CD14-positive monocyte (primary cell): ENCODE measurements at regions not wholly inside any gene's neighbourhood (a gene's known extent, or its start where the extent isn't known, plus 50 kb on each side); places are given as distances from the start of the nearest gene placed in this dataset.
"Not testable (repeated sequence)": the region's sequence is repeated elsewhere in the genome, so short reads cannot be mapped to it uniquely, and the experiment has no call there.

Experiments used
- DNase-seq, 3 donors: peaks; one replicate each; pipeline ENCODE4 v3.0.0-alpha.2; 2011 to 2022
- H2AFZ ChIP-seq: 2 replicates; pipeline ENCODE4 v1.6.0; 2012; ENCODE audit warnings: mild to moderate bottlenecking, low read depth, low read length, inconsistent platforms; ENCODE audit not compliant: insufficient read depth, poor library complexity, severe bottlenecking
- H3K27ac ChIP-seq, 2 donors: 1 replicate in 1 of 2; 2 replicates in 1 of 2; pipeline ENCODE4 v1.5.1; 2012 to 2013; ENCODE audit warnings: low read length in 2 of 2, control low read depth in 1 of 2, inconsistent platforms in 1 of 2, low read depth in 1 of 2, mild to moderate bottlenecking in 1 of 2
- H3K27me3 ChIP-seq, 2 donors: one replicate each; pipeline versions ENCODE4 v1.6.0 to v1.6.1; 2011 to 2013; ENCODE audit warnings: low read length in 2 of 2; ENCODE audit not compliant: control insufficient read depth in 2 of 2, insufficient read depth in 2 of 2
- H3K36me3 ChIP-seq, 2 donors: replicated peaks in 1 of 2; 1 replicate in 1 of 2; 2 replicates in 1 of 2; pipeline versions ENCODE4 v1.5.1 to v1.6.1; 2012 to 2013; ENCODE audit warnings: low read length in 2 of 2, control low read depth in 1 of 2, inconsistent platforms in 1 of 2, mild to moderate bottlenecking in 1 of 2; ENCODE audit not compliant: insufficient read depth in 2 of 2, control insufficient read depth in 1 of 2
- H3K4me1 ChIP-seq, 2 donors: 1 replicate in 1 of 2; 2 replicates in 1 of 2; pipeline versions ENCODE4 v1.5.1 to v1.6.1; 2012 to 2013; ENCODE audit warnings: low read length in 2 of 2, control low read depth in 1 of 2, inconsistent platforms in 1 of 2, mild to moderate bottlenecking in 1 of 2, moderate library complexity in 1 of 2; ENCODE audit not compliant: insufficient read depth in 2 of 2, control insufficient read depth in 1 of 2
- H3K4me2 ChIP-seq: replicated peaks from 2 replicates; pipeline ENCODE3; 2012; ENCODE audit warnings: low read length, moderate library complexity, mild to moderate bottlenecking; ENCODE audit not compliant: poor library complexity, severe bottlenecking; ENCODE audit errors: extremely low read depth
- H3K4me3 ChIP-seq, 3 experiments: fragments of 200-600 bp in 1 of 3; sonication (generic) in 1 of 3; replicated peaks in 1 of 3; 1 replicate in 2 of 3; 2 replicates in 1 of 3; pipeline ENCODE4 v1.5.1; 2011 to 2013; ENCODE audit warnings: low read length in 3 of 3, mild to moderate bottlenecking in 3 of 3, control low read depth in 2 of 3, low read depth in 2 of 3, inconsistent platforms in 1 of 3, moderate library complexity in 1 of 3
- H3K79me2 ChIP-seq: 2 replicates; pipeline ENCODE4 v1.6.0; 2012; ENCODE audit warnings: mild to moderate bottlenecking, control low read depth, inconsistent platforms, low read length, moderate library complexity; ENCODE audit not compliant: insufficient read depth
- H3K9ac ChIP-seq: 2 replicates; pipeline ENCODE4 v1.6.0; 2017; ENCODE audit warnings: low read length, mild to moderate bottlenecking; ENCODE audit not compliant: insufficient read depth, poor library complexity, severe bottlenecking
- H3K9me3 ChIP-seq, 2 donors: replicated peaks in 1 of 2; 1 replicate in 1 of 2; 2 replicates in 1 of 2; pipeline versions ENCODE4 v1.5.1 to v1.6.1; 2012 to 2013; ENCODE audit warnings: low read length in 2 of 2, control low read depth in 1 of 2; ENCODE audit not compliant: control insufficient read depth in 1 of 2, insufficient read depth in 1 of 2
- H4K20me1 ChIP-seq: 2 replicates; pipeline ENCODE4 v1.6.0; 2012; ENCODE audit warnings: mild to moderate bottlenecking, low read length, control low read depth, moderate library complexity; ENCODE audit not compliant: insufficient read depth
- H3K27ac Mint-ChIP-seq, 7 donors: one replicate each; pipeline ENCODE4 v1.8.0; 2020; ENCODE audit warnings: mild to moderate bottlenecking in 7 of 7, mixed read lengths in 7 of 7, moderate library complexity in 6 of 7, inconsistent platforms in 2 of 7
- H3K27me3 Mint-ChIP-seq, 3 donors: one replicate each; pipeline ENCODE4 v1.8.0; 2021 to 2022; ENCODE audit warnings: low read depth in 3 of 3, mild to moderate bottlenecking in 3 of 3, mixed read lengths in 3 of 3, moderate library complexity in 3 of 3, inconsistent platforms in 1 of 3
- H3K36me3 Mint-ChIP-seq, 2 donors: one replicate each; pipeline ENCODE4 v1.8.0; 2020; ENCODE audit warnings: mixed read lengths in 2 of 2, inconsistent platforms in 1 of 2, mild to moderate bottlenecking in 1 of 2
- H3K4me1 Mint-ChIP-seq: one replicate; pipeline ENCODE4 v1.8.0; 2020; ENCODE audit warnings: mild to moderate bottlenecking, mixed read lengths
- H3K4me3 Mint-ChIP-seq, 2 donors: one replicate each; pipeline ENCODE4 v1.8.0; 2020; ENCODE audit warnings: mild to moderate bottlenecking in 2 of 2, mixed read lengths in 2 of 2, moderate library complexity in 1 of 2
- H3K9me3 Mint-ChIP-seq, 7 donors: one replicate each; pipeline ENCODE4 v1.8.0; 2020 to 2022; ENCODE audit warnings: mixed read lengths in 7 of 7, mild to moderate bottlenecking in 6 of 7, moderate library complexity in 6 of 7, inconsistent platforms in 2 of 7
- CTCF ChIP-seq: fragments of 200-600 bp; IDR thresholded peaks from one replicate; pipeline ENCODE4 v1.8.0; 2022; ENCODE audit warnings: antibody characterized with exemption, mild to moderate bottlenecking
- WGBS: methylation state at CpG from one replicate; pipeline ENCODE4 v1.1.5; 2013; ENCODE audit warnings: missing lambda C conversion rate; ENCODE audit not compliant: insufficient coverage; 5-methylcytosine and 5-hydroxymethylcytosine counted together
- intact Hi-C, 2 donors: fragments of 100-400 bp; cut with micrococcal nuclease; formaldehyde crosslinking; loops; one replicate each; pipeline versions ENCODE4 v1.15.0 to v1.15.1; 2023

DNA sequence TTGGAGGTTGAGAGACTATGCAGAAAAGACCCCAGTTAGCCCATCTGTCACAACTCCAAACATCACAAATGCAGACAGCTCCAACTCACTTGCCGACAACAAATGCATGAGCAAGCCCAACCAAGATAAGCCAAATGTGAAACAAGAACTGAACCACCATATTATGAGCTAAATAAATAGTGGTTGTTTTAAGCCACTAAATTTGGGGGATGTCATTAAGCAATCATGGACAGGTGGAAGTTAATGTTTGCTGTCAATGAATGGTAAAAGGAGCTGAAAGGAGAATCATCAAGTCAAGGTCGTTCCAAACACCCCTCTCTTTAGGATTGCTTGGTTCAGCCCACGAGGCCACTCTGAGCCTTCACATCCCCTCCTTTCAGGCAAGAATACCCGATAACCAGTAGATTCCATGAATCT lies 71.2 kb upstream of the PLCB4 start:
- H3K9ac ChIP-seq: no peak overlapping the region
- no peaks in the 10 kb centered on the region for H3K4me1 ChIP-seq
- no peak overlapping the region for H3K27ac ChIP-seq
- H3K4me1 Mint-ChIP-seq: no peaks in the 10 kb centered on the region
- DNase-seq: no peak
- intact Hi-C loops: no loop called here
- no peak overlapping the region for H3K27ac Mint-ChIP-seq
- no peak overlapping the region for H2AFZ ChIP-seq
- H3K4me3 Mint-ChIP-seq: no peak overlapping the region
- TF ChIP-seq CTCF: no peak
- H3K9me3 Mint-ChIP-seq: peaks cover 0 to 4% (median 0%) of the 10 kb centered on the region in 7 donors
- no peaks in the 10 kb centered on the region for H3K36me3 Mint-ChIP-seq
- no peak overlapping the region for H3K4me3 ChIP-seq
- H3K27me3 ChIP-seq: no peaks in the 10 kb centered on the region
- no peaks in the 10 kb centered on the region for H4K20me1 ChIP-seq
- no peaks in the 10 kb centered on the region for H3K9me3 ChIP-seq
- H3K36me3 ChIP-seq: no peaks in the 10 kb centered on the region
- no peaks in the 10 kb centered on the region for H3K79me2 ChIP-seq
- 93% methylated on average over 2 of the region's 4 CpGs for WGBS
- H3K4me2 ChIP-seq: no peak overlapping the region
- no peaks in the 10 kb centered on the region for H3K27me3 Mint-ChIP-seq

DNA sequence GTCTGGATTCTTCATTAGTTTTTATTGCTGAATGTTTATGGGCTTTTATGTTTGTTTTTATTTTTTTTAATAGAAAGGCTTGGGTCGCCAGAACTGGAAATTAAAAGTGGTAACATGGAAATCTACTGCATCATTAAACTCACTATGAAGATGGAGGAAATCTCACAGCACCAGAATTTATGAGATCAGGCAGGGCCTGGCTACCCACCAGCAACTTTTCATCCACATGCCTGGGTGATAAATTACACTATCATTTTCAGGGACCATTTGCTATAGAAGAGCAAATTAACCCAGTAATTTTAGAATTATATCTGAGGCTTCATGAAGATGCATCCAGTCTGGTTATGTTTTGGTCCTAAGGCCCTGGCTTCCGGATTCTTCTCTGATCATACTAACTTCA lies 57.8 kb upstream of the PLCB4 start:
- no peaks in the 10 kb centered on the region for H4K20me1 ChIP-seq
- Mint-ChIP-seq H3K9me3 (peaks cover 0 to 2% (median 0%) of the 10 kb centered on the region in 7 donors), H3K27ac (no peak overlapping the region), H3K4me1 (no peaks in the 10 kb centered on the region), H3K4me3 (no peak overlapping the region), H3K27me3 (peaks cover 0 to 2% (median 0%) of the 10 kb centered on the region in 3 donors), H3K36me3 (no peaks in the 10 kb centered on the region)
- H3K4me3 ChIP-seq: no peak overlapping the region
- H3K9ac ChIP-seq: no peak overlapping the region
- H3K27ac ChIP-seq: no peak overlapping the region
- no CpG with 5 or more reads among the region's 2 CpGs for WGBS
- intact Hi-C loops: no loop called here
- H3K4me1 ChIP-seq: no peaks in the 10 kb centered on the region
- no peaks in the 10 kb centered on the region for H3K9me3 ChIP-seq
- no peak for TF ChIP-seq CTCF
- H3K79me2 ChIP-seq: no peaks in the 10 kb centered on the region
- no peak overlapping the region for H3K4me2 ChIP-seq
- H3K36me3 ChIP-seq: no peaks in the 10 kb centered on the region
- H3K27me3 ChIP-seq: no peaks in the 10 kb centered on the region
- DNase-seq: no peak
- no peak overlapping the region for H2AFZ ChIP-seq

DNA sequence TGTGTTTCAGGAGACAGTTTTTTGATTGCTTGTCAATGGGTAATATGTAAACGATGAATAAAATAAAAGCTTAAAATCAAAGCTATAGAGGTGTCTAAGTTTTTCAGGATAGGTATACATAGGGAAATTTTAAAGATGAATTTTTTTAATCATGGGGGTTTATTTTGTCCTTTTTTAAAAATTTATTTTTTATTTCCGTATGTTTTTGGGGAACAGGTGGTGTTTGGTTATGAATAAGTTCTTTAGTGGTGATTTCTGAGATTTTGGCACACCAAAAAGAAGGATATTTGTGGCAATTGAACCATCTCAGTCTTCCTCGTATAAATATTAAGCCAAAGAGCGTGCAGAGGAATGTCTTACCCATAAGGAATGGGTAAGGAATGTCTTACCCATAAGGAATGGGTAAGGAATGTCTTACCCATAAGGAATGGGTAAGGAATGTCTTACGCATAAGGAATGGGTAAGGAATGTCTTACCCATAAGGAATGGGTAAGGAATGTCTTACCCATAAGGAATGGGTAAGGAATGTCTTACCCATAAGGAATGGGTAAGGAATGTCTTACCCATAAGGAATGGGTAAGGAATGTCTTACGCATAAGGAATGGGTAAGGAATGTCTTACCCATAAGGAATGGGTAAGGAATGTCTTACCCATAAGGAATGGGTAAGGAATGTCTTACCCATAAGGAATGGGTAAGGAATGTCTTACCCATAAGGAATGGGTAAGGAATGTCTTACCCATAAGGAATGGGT lies 53.5 kb upstream of the PLCB4 start:
- H3K4me1 Mint-ChIP-seq, H3K4me2 ChIP-seq, H3K9ac ChIP-seq, H3K27ac Mint-ChIP-seq, H3K4me3 Mint-ChIP-seq, H3K9me3 ChIP-seq, H4K20me1 ChIP-seq, H3K4me3 ChIP-seq, H3K9me3 Mint-ChIP-seq, H3K4me1 ChIP-seq, H3K36me3 ChIP-seq, DNase-seq, H3K36me3 Mint-ChIP-seq, H3K27me3 Mint-ChIP-seq, H3K27me3 ChIP-seq, intact Hi-C loops, H3K79me2 ChIP-seq, H3K27ac ChIP-seq, H2AFZ ChIP-seq: not testable (repeated sequence)
- no CpG with 5 or more reads among the region's 6 CpGs for WGBS
